IMR-90 (cell line): ENCODE measurements at regions not wholly inside any gene's neighbourhood (a gene's known extent, or its start where the extent isn't known, plus 50 kb on each side); places are given as distances from the start of the nearest gene placed in this dataset.

Source experiments
- ATAC-seq: fragments of 200-7000 bp; cut with Tn5 transposase; 2 replicates; pipeline ENCODE4 v1.9.1; 2020; ENCODE audit warnings: low read depth, mild to moderate bottlenecking, moderate library complexity
- BruUV-seq: library from RNA; stranded (reverse); fragments of 400-500 nt; replicated peaks from 2 replicates; lab custom pipeline; 2021; lab: Mats Ljungman, UMichigan
- CTCF ChIA-PET: fragments of 300-600 bp; formaldehyde crosslinking; extraction: SDS; loops from one replicate; lab custom pipeline; 2021; ENCODE audit warnings: antibody characterized with exemption; lab: Yijun Ruan, JAX
- POLR2A ChIA-PET: fragments of 300-600 bp; sonication (Branson Sonifier 250); formaldehyde crosslinking; loops from one replicate; lab custom pipeline; 2022; ENCODE audit warnings: antibody characterized with exemption; ENCODE audit not compliant: unreplicated experiment; lab: Charles Lee
- DNase-seq: peaks from one replicate; pipeline ENCODE4 v3.0.0; 2013
- H2AFZ ChIP-seq: replicated peaks from 2 replicates; pipeline ENCODE3; 2013; ENCODE audit warnings: low read length, mild to moderate bottlenecking; ENCODE audit not compliant: poor library complexity
- H2AK5ac ChIP-seq: 2 replicates; pipeline ENCODE4 v1.6.1; 2013; ENCODE audit warnings: low read depth, low read length, inconsistent platforms
- H2AK9ac ChIP-seq: replicated peaks from 2 replicates; pipeline ENCODE3; 2013; ENCODE audit warnings: mild to moderate bottlenecking, low read depth, low read length, moderate library complexity; ENCODE audit not compliant: poor library complexity
- H2BK120ac ChIP-seq: 2 replicates; pipeline ENCODE4 v1.6.1; 2013; ENCODE audit warnings: low read depth, low read length, inconsistent platforms
- H2BK15ac ChIP-seq: 3 replicates; pipeline ENCODE4 v1.6.1; 2013; ENCODE audit warnings: low read depth, low read length, inconsistent platforms
- H2BK20ac ChIP-seq: 2 replicates; pipeline ENCODE4 v1.6.1; 2013; ENCODE audit warnings: low read depth, mild to moderate bottlenecking, inconsistent platforms, low read length, moderate library complexity
- H2BK5ac ChIP-seq: 2 replicates; pipeline ENCODE4 v1.6.1; 2013; ENCODE audit warnings: mild to moderate bottlenecking, low read depth, low read length, inconsistent platforms; ENCODE audit not compliant: poor library complexity, severe bottlenecking
- H3K14ac ChIP-seq: replicated peaks from 2 replicates; pipeline ENCODE4 v1.6.1; 2013; ENCODE audit warnings: low read depth, low read length, inconsistent platforms
- H3K18ac ChIP-seq: 2 replicates; pipeline ENCODE4 v1.6.1; 2013; ENCODE audit warnings: low read depth, low read length, control low read depth
- H3K23ac ChIP-seq: 2 replicates; pipeline ENCODE4 v1.6.1; 2013; ENCODE audit warnings: low read depth, low read length, inconsistent platforms
- H3K27ac ChIP-seq: 2 replicates; pipeline ENCODE4 v1.5.1; 2013; ENCODE audit warnings: mild to moderate bottlenecking, control low read depth, low read length; ENCODE audit not compliant: insufficient read depth
- H3K27me3 ChIP-seq: 2 replicates; pipeline ENCODE4 v1.6.1; 2013; ENCODE audit warnings: low read length; ENCODE audit not compliant: control insufficient read depth, insufficient read depth
- H3K36me3 ChIP-seq: 2 replicates; pipeline ENCODE4 v1.6.1; 2013; ENCODE audit warnings: low read length, mixed read lengths; ENCODE audit not compliant: control insufficient read depth, insufficient read depth
- H3K4ac ChIP-seq: 2 replicates; pipeline ENCODE4 v1.6.1; 2013; ENCODE audit warnings: low read depth, low read length, inconsistent platforms
- H3K4me1 ChIP-seq: 2 replicates; pipeline ENCODE4 v1.6.1; 2013; ENCODE audit warnings: low read length, mixed read lengths; ENCODE audit not compliant: control insufficient read depth, insufficient read depth
- H3K4me2 ChIP-seq: 2 replicates; pipeline ENCODE4 v1.6.1; 2013; ENCODE audit warnings: low read depth, mild to moderate bottlenecking, control low read depth, low read length, moderate library complexity
- H3K4me3 ChIP-seq: 2 replicates; pipeline ENCODE4 v1.5.1; 2013; ENCODE audit warnings: low read depth, mild to moderate bottlenecking, control low read depth, low read length, moderate library complexity; ENCODE audit not compliant: insufficient read depth
- H3K56ac ChIP-seq: 2 replicates; pipeline ENCODE4 v1.6.1; 2013; ENCODE audit warnings: low read length, inconsistent platforms; ENCODE audit not compliant: insufficient read depth; ENCODE audit errors: extremely low read depth
- H3K79me1 ChIP-seq, 2 experiments: 2 replicates each; pipeline ENCODE4 v1.6.1; 2013; ENCODE audit warnings: low read length in 2 of 2, inconsistent platforms in 1 of 2, low read depth in 1 of 2
- H3K9ac ChIP-seq: 2 replicates; pipeline ENCODE4 v1.6.1; 2013; ENCODE audit warnings: low read depth, low read length, control low read depth
- H3K9me1 ChIP-seq: 2 replicates; pipeline ENCODE4 v1.6.1; 2013; ENCODE audit warnings: low read length, inconsistent platforms; ENCODE audit not compliant: insufficient read depth
- H3K9me3 ChIP-seq: 2 replicates; pipeline ENCODE4 v1.6.1; 2013; ENCODE audit warnings: low read length; ENCODE audit not compliant: control insufficient read depth, insufficient read depth
- H4K20me1 ChIP-seq: 2 replicates; pipeline ENCODE4 v1.6.1; 2013; ENCODE audit warnings: low read length, inconsistent platforms; ENCODE audit not compliant: insufficient read depth
- H4K5ac ChIP-seq: 2 replicates; pipeline ENCODE4 v1.6.1; 2013; ENCODE audit warnings: mild to moderate bottlenecking, low read depth, low read length, control low read depth
- H4K8ac ChIP-seq, 2 experiments: 2 replicates each; pipeline ENCODE4 v1.6.1; 2013; ENCODE audit warnings: low read depth in 2 of 2, low read length in 2 of 2, control low read depth in 1 of 2, inconsistent platforms in 1 of 2
- H4K91ac ChIP-seq: 2 replicates; pipeline ENCODE4 v1.6.1; 2013; ENCODE audit warnings: low read depth, low read length, inconsistent platforms; ENCODE audit not compliant: insufficient read depth
- CHD1 ChIP-seq: IDR thresholded peaks from 2 replicates; pipeline ENCODE4 v1.6.1; 2012; ENCODE audit warnings: low read depth, low read length, improper control_type of control experiment
- CTCF ChIP-seq: conservative IDR thresholded peaks from 2 replicates; pipeline ENCODE4 v1.5.1; 2012; ENCODE audit warnings: mild to moderate bottlenecking, low read depth, low read length, improper control_type of control experiment
- ELK1 ChIP-seq: fragments of 150-350 bp; IDR thresholded peaks from 2 replicates; pipeline ENCODE4 v1.6.1; 2016; ENCODE audit warnings: low read depth, mild to moderate bottlenecking, low read length, moderate library complexity, borderline replicate concordance
- MAFK ChIP-seq: IDR thresholded peaks from 2 replicates; pipeline ENCODE4 v1.6.1; 2012; ENCODE audit warnings: low read depth, low read length, improper control_type of control experiment
- MAZ ChIP-seq: IDR thresholded peaks from 2 replicates; pipeline ENCODE4 v1.6.1; 2012; ENCODE audit warnings: low read depth, mild to moderate bottlenecking, low read length, improper control_type of control experiment, moderate library complexity, borderline replicate concordance
- MXI1 ChIP-seq: IDR thresholded peaks from 2 replicates; pipeline ENCODE4 v1.6.1; 2012; ENCODE audit warnings: low read depth, mild to moderate bottlenecking, low read length, moderate library complexity, borderline replicate concordance
- POLR2A ChIP-seq: IDR thresholded peaks from 2 replicates; pipeline ENCODE4 v1.6.1; 2012; ENCODE audit warnings: mild to moderate bottlenecking, low read depth, low read length
- RCOR1 ChIP-seq: IDR thresholded peaks from 2 replicates; pipeline ENCODE4 v1.6.1; 2012; ENCODE audit warnings: mild to moderate bottlenecking, low read length, improper control_type of control experiment; ENCODE audit not compliant: insufficient replicate concordance
- RFX5 ChIP-seq: IDR thresholded peaks from 2 replicates; pipeline ENCODE4 v1.8.0; 2012; ENCODE audit warnings: low read depth, mild to moderate bottlenecking, low read length, moderate library complexity
- SMC3 ChIP-seq: fragments of 150-350 bp; IDR thresholded peaks from 2 replicates; pipeline ENCODE4 v1.6.1; 2016; ENCODE audit warnings: low read depth, mild to moderate bottlenecking, antibody characterized with exemption, low read length, moderate library complexity
- USF2 ChIP-seq: fragments of 150-350 bp; IDR thresholded peaks from 2 replicates; pipeline ENCODE4 v1.6.1; 2017; ENCODE audit warnings: mild to moderate bottlenecking, antibody characterized with exemption, low read length, low read depth
- WGBS, 2 experiments: methylation state at CpG; one replicate each; pipeline versions ENCODE4 v1.1.5 to v1.1.7; 2013; ENCODE audit warnings: missing lambda C conversion rate in 2 of 2; ENCODE audit not compliant: insufficient read length in 1 of 2; ENCODE audit errors: extremely low coverage in 2 of 2; 5-methylcytosine and 5-hydroxymethylcytosine counted together
- dilution Hi-C: fragments of 300-500 bp; cut with HindIII; formaldehyde crosslinking; loops from one replicate; pipeline ENCODE4 v1.14.3; 2018; ENCODE audit warnings: low sequenced_read_pairs; ENCODE audit not compliant: unreplicated experiment
- in situ Hi-C: fragments of 300-500 bp; cut with MboI; formaldehyde crosslinking; loops from 3 replicates; pipeline ENCODE4 v1.14.3; 2019; ENCODE audit warnings: low sequenced_read_pairs, inconsistent platforms, mixed read lengths
- intact Hi-C: fragments of 100-400 bp; cut with micrococcal nuclease; formaldehyde crosslinking; loops from 2 replicates; pipeline ENCODE4 v1.10.0; 2022

- Histone ChIP-seq H3K18ac (no peak overlapping the region), H3K4me2 (no peak overlapping the region), H3K4me1 (no peaks in the 10 kb centered on the region), H3K56ac (no peak overlapping the region), H3K23ac (no peak overlapping the region), H2AFZ (no peak overlapping the region), H3K79me1 (no peaks in the 10 kb centered on the region), H2BK15ac (no peak overlapping the region), H3K9me3 (0 out of 2 replicates have a peak, but pooled peaks cover 2% of the 10 kb centered on the region), H2AK5ac (no peak overlapping the region), H3K9ac (no peak overlapping the region), H2BK120ac (no peak overlapping the region), H3K4ac (no peak overlapping the region), H4K91ac (no peak overlapping the region), H3K36me3 (no peaks in the 10 kb centered on the region), H3K27ac (no peak overlapping the region), H2BK20ac (no peak overlapping the region), H3K4me3 (no peak overlapping the region), H3K9me1 (no peaks in the 10 kb centered on the region), H3K27me3 (no peaks in the 10 kb centered on the region), H3K14ac (no peak overlapping the region), H4K20me1 (no peaks in the 10 kb centered on the region), H4K5ac (no peak overlapping the region), H4K8ac (no peak overlapping the region), H2AK9ac (no peak overlapping the region), H2BK5ac (no peak overlapping the region)
- ChIA-PET POLR2A (no interaction called here), CTCF (no interaction called here)
- no peak for DNase-seq
- no peak for ATAC-seq
- no CpG with 5 or more reads among the region's 2 CpGs for WGBS, 2 experiments
- TF ChIP-seq SMC3 (no peak), MXI1 (no peak), MAZ (no peak), RCOR1 (no peak), ELK1 (no peak), CHD1 (no peak), USF2 (no peak), POLR2A (no peak), MAFK (no peak), RFX5 (no peak), CTCF (no peak)
- intact Hi-C loops (no loop called here), in situ Hi-C loops (no loop called here), dilution Hi-C loops (no loop called here)
- no TSS peak for BruUV-seq
Measured at GRCh38 chr2:16871411-16871810, 205.8 kb upstream of the CYRIA start.
